GM19452 (cell line): ENCODE measurements at regions not wholly inside any gene's neighbourhood (a gene's known extent, or its start where the extent isn't known, plus 50 kb on each side); places are given as distances from the start of the nearest gene placed in this dataset.

Experiments
- ATAC-seq: cut with Tn5 transposase; IDR thresholded peaks from one replicate; pipeline ENCODE4 v1.9.1; 2021; ENCODE audit not compliant: unreplicated experiment

- ATAC-seq = no peak
Measured at GRCh38 chr2:217392930-217393584, 533.2 kb upstream of the TNP1 start.

DNA sequence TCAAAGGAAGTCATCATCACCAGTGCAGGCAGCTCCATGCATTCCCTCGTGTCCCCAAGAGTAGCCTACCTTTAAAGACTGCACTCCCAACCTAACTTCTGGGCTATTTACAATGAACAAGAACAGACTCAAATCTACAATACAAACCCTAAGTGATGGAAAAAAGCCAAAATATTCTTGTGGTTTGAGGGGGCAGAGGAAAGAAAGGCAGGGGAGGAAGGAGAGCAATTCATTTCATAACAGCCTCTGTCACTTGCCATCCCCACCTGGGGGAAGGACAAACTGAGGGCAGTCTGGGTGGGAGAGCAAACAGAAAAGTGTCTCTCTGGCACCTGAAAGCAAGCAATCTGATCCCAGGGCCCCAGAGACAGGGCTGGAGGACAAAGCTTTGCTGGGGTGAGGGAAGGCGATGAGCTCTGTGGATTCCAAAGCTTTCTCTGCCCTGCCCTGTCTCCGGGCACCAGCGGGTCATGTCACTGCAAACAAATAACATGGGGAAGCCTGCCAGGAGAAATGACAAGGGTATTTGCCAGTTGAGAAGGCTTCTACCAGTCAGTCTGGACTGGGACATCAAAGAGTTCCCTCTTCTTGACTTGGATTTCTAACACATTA is 528.0 kb upstream of the TNP1 start:
- ATAC-seq = no peak

- no peak for ATAC-seq
Measured at GRCh38 chr2:217386041-217386440, 526.2 kb upstream of the TNP1 start.

DNA sequence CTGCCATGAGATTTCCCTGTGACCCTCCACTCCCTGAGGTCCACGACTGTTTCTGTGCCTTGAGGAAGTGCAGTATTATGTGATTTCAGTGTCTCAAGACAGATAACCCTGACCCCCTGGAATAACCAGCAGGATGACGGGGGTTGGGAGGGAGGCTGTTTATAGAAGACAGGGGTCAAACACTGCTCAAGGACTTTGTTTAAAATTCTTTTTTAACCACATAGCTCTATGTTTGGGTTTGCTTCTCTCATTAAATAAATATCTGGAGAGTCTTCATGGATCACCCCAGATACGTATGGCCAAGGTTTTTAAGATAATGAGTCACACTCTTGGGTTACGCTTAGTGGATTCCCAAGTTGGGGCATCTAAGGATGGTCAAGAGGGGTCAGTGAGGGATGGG is 523.8 kb upstream of the TNP1 start:
- ATAC-seq = no peak

DNA sequence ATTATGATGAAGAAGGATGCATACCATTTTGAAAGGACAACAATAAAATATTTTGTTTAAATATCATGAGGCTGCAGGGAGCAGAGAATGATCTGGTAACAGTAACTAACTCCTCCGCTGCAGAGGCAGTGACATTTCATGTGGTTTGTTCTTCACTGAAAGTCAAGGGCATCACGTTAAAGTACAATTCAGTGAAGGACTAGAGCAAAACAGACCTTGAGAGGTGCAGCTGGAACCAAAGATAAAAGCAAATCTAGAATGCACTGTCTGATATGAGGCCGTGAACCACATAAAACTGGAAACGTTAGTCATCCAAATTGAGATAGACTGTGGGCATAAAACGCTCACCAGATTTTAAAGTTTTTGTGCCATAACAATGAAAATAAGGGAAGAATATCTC is 522.9 kb upstream of the TNP1 start:
- no peak for ATAC-seq

- no peak for ATAC-seq
Measured at GRCh38 chr2:217379807-217380206, 519.9 kb upstream of the TNP1 start.

DNA sequence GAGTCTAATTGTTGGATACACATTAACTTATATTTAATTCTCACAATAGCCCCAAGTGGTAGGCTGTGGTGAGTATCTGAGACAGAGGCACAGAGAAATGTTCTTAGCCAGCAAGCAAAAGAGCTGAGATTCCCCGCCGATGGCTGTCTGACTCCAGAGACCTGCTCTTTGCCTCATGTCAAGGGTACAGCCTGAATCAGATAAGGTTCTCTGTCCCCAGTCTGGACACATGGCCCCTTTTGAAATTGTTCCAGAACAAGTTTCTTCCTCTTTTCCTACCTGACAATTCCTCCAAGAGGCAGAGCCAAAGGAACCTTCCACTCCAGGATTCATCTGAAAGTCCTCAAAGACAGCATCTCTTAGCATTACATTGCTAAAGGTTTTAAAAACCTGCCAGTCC is 512.9 kb upstream of the TNP1 start:
- ATAC-seq = no peak

GRCh38 chr2:217371781-217372213 is 511.9 kb upstream of the TNP1 start:
- ATAC-seq = no peak

DNA sequence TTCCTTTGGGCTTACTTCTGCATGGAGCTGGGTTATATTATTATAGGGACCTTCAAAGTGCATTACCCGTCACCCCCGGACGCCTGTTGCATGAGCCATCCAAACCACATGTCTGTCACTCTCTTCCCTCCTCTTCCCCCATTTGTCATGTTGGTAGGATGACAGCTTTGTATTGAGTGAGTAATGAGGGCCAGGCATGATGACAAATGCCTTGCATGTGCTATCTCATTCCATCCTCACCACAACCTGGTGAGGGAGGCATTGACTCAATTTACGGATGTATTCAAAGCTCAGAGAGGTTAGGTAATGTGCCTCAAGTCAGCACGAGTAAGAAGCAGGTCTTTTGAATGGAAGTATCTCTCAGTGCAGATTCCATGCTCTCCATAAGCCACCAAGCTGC is 510.5 kb upstream of the TNP1 start:
- ATAC-seq = no peak

DNA sequence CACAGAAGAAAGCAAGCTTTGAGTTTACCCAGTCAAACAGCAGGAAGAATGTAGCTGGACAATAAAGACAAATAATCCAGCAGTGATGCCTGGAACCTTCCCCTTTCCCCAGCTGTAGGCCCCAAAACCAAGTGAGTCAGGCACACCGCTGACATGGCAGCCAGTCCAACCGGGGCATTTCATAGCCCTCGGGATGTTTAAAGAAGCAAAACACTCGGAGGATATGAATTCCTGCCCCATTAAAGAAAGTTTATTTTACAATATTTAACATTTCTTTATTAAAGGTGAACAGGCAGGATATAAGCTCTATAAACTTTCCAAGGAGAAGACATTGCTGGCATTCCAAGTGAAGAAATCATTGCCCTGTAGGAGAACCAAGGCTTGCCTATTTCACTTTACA is 507.6 kb upstream of the TNP1 start:
- no peak for ATAC-seq

DNA sequence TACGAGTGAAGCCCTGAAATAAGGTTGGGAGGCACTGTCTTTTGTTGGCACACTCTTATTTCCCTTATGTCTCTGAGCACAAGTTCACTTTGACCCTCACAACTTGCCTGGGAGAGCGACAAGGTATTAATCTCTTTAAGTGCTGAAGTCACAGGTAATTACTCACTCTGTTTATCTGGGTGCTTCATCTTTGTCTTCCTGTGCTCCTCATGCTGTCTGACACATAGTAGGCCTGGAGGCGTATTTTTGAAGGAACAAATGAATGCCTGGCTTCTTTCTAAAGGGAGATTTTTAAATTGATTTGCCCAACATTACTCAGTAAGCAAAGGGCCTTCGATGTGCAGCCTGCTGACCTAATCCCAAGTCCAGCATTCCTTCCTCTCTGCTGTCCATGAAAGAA is 507.1 kb upstream of the TNP1 start:
- no peak for ATAC-seq

DNA sequence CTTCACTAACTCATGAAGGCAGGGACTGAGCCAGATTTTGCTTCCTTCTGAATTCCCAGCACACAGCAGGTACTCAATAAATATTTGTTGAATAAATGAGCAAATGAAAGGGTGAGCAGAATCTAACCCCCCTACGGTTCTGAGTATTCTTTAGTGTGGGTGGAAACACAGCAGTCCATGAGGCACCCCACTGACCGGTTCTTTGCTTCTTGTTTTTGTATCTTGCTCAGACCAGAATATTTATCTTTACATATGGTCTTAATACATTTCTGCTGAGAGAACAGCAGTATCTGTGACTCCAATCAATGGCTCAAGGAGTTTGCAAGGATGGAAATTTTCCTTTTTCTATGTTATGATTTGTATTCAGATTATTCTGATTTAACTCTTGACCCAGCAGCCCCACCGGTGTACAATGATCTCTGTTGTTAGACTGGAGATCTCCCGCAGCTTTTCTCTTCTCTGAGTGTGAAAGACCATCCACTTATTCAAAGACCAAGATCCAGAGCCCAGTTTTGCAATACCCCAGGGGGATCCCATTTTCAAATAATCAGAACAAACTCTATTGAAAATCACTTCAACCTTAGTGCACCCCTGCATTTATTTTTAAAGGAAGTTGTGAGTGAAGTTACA is 506.5 kb upstream of the TNP1 start:
- ATAC-seq = no peak

- ATAC-seq = no peak
Measured at GRCh38 chr2:217365656-217366055, 505.8 kb upstream of the TNP1 start.

- ATAC-seq = no peak
Measured at GRCh38 chr2:217364224-217364623, 504.4 kb upstream of the TNP1 start.

- ATAC-seq = no peak
Measured at GRCh38 chr2:217363470-217363869, 503.6 kb upstream of the TNP1 start.

GRCh38 chr2:217362710-217363109 is 502.8 kb upstream of the TNP1 start:
- ATAC-seq = no peak

DNA sequence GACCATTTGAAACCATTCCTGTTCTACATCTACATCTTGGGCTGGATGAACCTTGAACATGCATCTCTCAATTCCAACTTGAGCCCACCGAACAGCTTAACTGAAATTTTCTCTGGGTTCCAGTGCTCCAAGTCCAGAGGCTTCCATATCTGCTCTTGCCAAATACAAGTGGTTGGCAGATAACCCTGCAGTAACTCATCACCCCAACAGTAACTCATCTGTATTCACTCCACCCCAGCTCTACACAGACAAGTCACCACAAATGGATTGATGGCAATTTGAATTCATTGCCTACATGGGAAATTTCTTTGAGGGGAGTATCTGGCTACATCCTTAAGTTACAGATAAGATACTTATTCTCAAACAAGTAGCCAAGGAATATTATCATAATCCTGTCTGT is 502.4 kb upstream of the TNP1 start:
- no peak for ATAC-seq

- ATAC-seq = no peak
Measured at GRCh38 chr2:217361483-217361880, 501.6 kb upstream of the TNP1 start.

DNA sequence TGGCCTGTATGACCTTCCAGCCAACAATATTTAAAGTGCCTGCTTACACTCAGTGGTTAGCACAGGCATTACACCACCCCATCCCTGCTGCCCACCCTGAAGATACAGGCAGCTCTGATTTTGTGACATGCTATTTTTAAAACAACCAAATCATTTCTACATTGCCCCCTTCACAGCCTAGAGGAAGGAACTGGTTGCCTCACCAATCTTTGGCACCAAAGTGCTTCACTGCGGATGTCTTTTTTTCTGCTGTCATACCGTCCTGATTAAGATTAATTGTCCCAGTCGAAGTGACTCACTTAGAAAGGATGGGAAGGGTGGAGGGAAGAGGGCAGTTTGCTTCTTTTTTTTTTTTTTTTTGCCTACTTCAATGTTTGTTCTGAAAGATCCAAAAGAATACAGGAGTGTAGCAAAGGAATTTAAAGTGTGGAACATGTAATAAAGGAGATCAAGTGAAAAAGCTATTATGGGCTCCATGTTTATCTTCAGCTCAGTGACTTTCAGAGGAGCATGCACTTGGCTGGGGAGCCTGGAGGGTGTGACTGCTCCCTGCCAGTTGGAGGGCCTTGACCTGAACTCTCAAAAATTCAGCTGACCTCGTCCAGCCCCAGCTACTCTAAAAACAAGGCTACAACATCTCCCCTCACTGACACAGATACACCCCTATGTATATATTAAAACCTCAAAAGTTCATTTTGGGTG is 501.1 kb upstream of the TNP1 start:
- no peak for ATAC-seq

DNA sequence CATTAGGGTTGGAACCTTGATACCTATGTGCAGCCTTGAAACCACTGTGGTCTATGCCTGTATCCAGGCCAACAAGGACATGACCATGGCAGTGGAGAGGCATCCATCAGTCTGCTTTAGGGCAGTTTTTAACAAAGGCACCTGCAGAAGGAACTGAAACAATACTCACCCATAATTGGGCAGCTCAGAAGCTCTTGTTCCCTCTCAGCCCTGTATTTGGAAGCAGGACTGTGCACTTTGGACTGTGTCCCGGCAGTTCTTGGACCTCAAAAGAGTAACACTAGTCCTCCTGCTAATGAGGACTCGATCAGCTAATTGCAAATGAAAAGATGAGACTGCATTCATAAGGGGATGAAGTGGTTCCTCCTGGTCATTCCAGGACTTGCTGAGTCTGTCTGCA is 500.2 kb upstream of the TNP1 start:
- no peak for ATAC-seq

DNA sequence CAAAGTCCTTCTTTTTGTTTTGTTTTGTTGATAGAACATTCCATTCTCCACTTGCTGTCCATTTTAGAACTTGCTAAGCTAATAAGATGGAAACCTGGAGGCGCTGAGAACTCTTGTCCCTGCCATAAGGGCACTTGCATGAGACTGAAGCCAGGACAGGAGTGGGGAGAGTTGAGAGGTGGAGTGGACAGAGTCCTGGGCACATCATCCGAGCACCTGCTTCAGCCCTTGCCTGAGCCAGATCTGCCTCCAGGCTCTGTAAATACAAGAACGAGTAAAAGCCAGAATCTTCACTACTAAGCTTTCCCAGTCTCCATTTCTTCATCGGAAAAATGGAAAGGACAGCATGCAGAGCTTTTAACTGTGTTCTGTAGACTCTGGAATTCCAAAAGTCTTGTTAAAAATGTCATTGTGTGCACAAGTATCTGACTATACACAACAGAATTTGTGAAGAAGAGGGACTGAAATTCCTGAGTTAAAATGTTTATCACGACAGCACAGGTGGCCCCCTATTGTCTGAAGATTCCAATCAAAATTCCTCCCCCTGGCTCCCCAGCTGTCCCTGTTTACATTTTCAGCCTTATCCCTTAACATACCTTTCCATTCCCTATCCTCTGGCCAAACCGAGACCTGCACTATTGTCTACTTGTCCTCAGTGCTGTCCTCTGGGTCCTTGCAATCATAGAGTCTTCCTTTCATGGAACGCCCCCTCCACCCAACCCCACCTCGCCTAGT is 498.2 kb upstream of the TNP1 start:
- ATAC-seq = no peak
